Stomach (tissue), 8 donors: ENCODE measurements at regions not wholly inside any gene's neighbourhood (a gene's known extent, or its start where the extent isn't known, plus 50 kb on each side); places are given as distances from the start of the nearest gene placed in this dataset.

ENCODE experiments used
- DNase-seq, 2 donors: peaks; one replicate each; pipeline versions ENCODE4 v3.0.0 to v3.0.0-alpha.2; 2013 to 2019
- H3K27ac ChIP-seq, 5 donors: fragments of 200-600 bp in 4 of 5; sonication (generic) in 4 of 5; one replicate each; pipeline ENCODE4 v1.5.1; 2013 to 2019; ENCODE audit warnings: mild to moderate bottlenecking in 1 of 5, moderate library complexity in 1 of 5
- H3K27me3 ChIP-seq, 3 donors: fragments of 200-600 bp; sonication (generic); one replicate each; pipeline ENCODE4 v1.5.1; 2017 to 2019; ENCODE audit warnings: mixed run types in 1 of 3
- H3K36me3 ChIP-seq, 4 donors: fragments of 200-600 bp; sonication (generic); 1 replicate in 3 of 4; 2 replicates in 1 of 4; pipeline ENCODE4 v1.5.1; 2016 to 2019
- H3K4me1 ChIP-seq, 4 donors: fragments of 200-600 bp; sonication (generic); one replicate each; pipeline ENCODE4 v1.5.1; 2016 to 2019
- H3K4me3 ChIP-seq, 4 donors: fragments of 200-600 bp; sonication (generic) in 3 of 4; one replicate each; pipeline ENCODE4 v1.5.1; 2016 to 2019; ENCODE audit warnings: mild to moderate bottlenecking in 1 of 4
- H3K9me3 ChIP-seq, 4 donors: fragments of 200-600 bp; sonication (generic); one replicate each; pipeline ENCODE4 v1.5.1; 2016 to 2019
- EP300 ChIP-seq: sonication (generic); formaldehyde crosslinking; IDR thresholded peaks from one replicate; pipeline ENCODE4 v1.6.1; 2017; ENCODE audit warnings: antibody characterized with exemption
- POLR2A ChIP-seq, 4 donors: fragments of 450-650 bp; IDR thresholded peaks; one replicate each; pipeline ENCODE4 v1.6.1; 2016; ENCODE audit warnings: antibody characterized with exemption in 4 of 4, control low read depth in 2 of 4, mild to moderate bottlenecking in 1 of 4, moderate library complexity in 1 of 4
- POLR2AphosphoS5 ChIP-seq, 3 donors: sonication (generic); formaldehyde crosslinking; IDR thresholded peaks; one replicate each; pipeline ENCODE4 v1.6.1; 2016; ENCODE audit warnings: antibody characterized with exemption in 3 of 3
- WGBS, 5 donors: extraction: QIAGEN DNeasy Blood & Tissue Kit in 3 of 5; methylation state at CpG; one replicate each; pipeline versions ENCODE4 v1.1.5 to v1.1.7; 2013 to 2018; 5-methylcytosine and 5-hydroxymethylcytosine counted together
- intact Hi-C: fragments of 100-400 bp; cut with DNase I; formaldehyde crosslinking; loops from one replicate; pipeline ENCODE4 v1.15.1; 2023; ENCODE audit warnings: low total_unique reads
- TF ChIP-seq, protein P1 (sequence below), 7 experiments: fragments of 450-650 bp in 4 of 7; fragments of 200-600 bp in 3 of 7; sonication (generic) in 3 of 7; IDR thresholded peaks; one replicate each; pipeline ENCODE4 v1.5.1; 2016 to 2019; ENCODE audit warnings: antibody characterized with exemption in 7 of 7, control low read depth in 2 of 7, mild to moderate bottlenecking in 1 of 7
- donor health status: healthy with polysubstance abuse.
- donor health status: Bipolar disorder and iron deficiency.
- donor health status: healthy.

DNA sequence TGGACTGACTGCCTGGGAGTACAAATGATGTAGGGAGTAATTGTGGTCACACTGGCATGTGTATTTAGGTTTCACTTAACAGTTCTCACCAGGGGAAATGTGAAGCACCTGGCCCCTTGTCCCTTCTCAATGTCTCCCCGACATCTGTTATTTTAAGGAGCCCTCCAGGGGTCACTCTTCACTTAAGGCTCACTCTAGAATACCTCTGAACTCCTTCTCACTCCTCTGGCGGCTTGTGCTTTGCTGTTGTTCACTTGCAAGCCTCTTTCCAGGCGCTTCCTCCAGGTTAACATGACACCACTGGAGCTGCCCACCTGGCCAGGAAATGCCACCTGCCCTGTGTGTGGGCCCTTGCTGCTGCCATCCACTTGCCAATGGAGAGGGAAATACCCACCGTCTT, 56.5 kb upstream of the GZMB start:
- H3K27ac ChIP-seq = no peak overlapping the region
- no peaks in the 10 kb centered on the region for H3K9me3 ChIP-seq
- DNase-seq = no peak
- no peak overlapping the region for H3K4me3 ChIP-seq
- no peaks in the 10 kb centered on the region for H3K36me3 ChIP-seq
- H3K27me3 ChIP-seq = peaks cover 0 to 6% (median 0%) of the 10 kb centered on the region in 3 donors
- WGBS, 5 donors = 53 to 69% (median 63%) methylated on average over 4 of the region's 4 CpGs
- intact Hi-C loops = no loop called here
- peaks cover 0 to 13% (median 0%) of the 10 kb centered on the region in 4 donors for H3K4me1 ChIP-seq
- TF ChIP-seq POLR2AphosphoS5 (IDR thresholded peaks at IDR 0.05) = no peak
- TF ChIP-seq, protein P1, sequence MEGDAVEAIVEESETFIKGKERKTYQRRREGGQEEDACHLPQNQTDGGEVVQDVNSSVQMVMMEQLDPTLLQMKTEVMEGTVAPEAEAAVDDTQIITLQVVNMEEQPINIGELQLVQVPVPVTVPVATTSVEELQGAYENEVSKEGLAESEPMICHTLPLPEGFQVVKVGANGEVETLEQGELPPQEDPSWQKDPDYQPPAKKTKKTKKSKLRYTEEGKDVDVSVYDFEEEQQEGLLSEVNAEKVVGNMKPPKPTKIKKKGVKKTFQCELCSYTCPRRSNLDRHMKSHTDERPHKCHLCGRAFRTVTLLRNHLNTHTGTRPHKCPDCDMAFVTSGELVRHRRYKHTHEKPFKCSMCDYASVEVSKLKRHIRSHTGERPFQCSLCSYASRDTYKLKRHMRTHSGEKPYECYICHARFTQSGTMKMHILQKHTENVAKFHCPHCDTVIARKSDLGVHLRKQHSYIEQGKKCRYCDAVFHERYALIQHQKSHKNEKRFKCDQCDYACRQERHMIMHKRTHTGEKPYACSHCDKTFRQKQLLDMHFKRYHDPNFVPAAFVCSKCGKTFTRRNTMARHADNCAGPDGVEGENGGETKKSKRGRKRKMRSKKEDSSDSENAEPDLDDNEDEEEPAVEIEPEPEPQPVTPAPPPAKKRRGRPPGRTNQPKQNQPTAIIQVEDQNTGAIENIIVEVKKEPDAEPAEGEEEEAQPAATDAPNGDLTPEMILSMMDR (IDR thresholded peaks at IDR 0.05) = no peak
- no peak for TF ChIP-seq EP300
- no peak for TF ChIP-seq POLR2A (IDR thresholded peaks at IDR 0.05)

DNA sequence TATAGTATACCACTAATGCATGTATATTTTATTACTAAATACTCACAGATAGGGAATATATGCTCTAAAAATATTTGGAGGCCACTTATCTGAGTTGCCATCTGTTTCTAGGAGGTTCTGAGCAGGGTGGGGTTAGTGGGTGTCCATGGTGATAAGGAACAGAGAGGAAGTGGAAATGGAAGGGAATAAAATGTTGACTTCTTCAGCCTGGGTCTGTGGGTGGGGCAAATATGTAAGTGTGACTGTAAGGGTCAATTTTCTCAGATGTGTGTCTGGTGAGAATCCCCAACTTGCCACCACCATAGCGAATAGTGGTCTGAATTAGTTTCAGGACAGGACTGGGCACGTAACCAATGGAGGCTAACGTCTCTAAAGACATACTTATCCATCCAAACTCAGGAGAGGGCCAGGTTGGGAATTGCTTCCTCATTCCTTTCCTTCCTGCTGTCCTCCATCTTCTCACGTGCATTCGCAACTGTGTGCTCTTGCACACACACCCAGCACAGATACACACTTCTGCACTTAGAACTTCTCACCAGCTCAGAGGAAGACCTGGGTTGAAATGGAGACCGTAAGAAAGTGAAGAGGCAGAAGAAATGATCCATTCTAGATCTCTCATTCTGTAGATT, 54.2 kb upstream of the GZMB start:
- no peaks in the 10 kb centered on the region for H3K36me3 ChIP-seq
- H3K9me3 ChIP-seq = no peaks in the 10 kb centered on the region
- H3K4me1 ChIP-seq = no peaks in the 10 kb centered on the region
- no peak overlapping the region for H3K27ac ChIP-seq
- no peak for DNase-seq
- no peak overlapping the region for H3K4me3 ChIP-seq
- TF ChIP-seq EP300 = no peak
- TF ChIP-seq, protein P1 (IDR thresholded peaks at IDR 0.05) = no peak
- no peak for TF ChIP-seq POLR2AphosphoS5 (IDR thresholded peaks at IDR 0.05)
- TF ChIP-seq POLR2A (IDR thresholded peaks at IDR 0.05) = no peak
- intact Hi-C loops = no loop called here
- H3K27me3 ChIP-seq = peaks cover 0 to 6% (median 0%) of the 10 kb centered on the region in 3 donors
- WGBS, 5 donors = 75 to 83% (median 78%) methylated on average over 6 of the region's 6 CpGs
